ENCODE measurements at regions not wholly inside any gene's neighbourhood (a gene's known extent, or its start where the extent isn't known, plus 50 kb on each side); places are given as distances from the start of the nearest gene placed in this dataset.

DNA sequence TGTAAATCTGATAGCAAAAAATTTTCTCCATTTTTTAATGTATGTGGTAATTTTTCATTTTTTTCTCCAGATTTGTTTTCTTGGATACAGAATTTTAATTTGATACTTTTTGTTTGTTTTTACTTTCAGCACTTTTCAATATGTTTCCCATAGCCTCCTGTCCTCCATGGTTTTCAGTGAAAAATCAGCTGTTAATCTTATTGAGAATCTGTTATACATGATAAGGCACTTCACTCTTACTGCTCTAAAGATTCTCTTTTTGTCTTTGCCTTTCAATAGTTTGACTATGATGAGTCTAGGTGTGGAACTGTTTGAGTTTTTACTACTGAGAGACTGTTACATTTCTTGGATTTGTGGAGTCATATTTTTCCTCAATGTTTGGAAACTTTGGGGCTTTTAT is 455.7 kb upstream of the NUDT12 start:
- TF ChIP-seq EP300 (IDR thresholded peaks at IDR 0.05; ENCODE audit: borderline replicate concordance in 1 of 2, low read depth in 1 of 2, low read length in 1 of 2): no peak
- TF ChIP-seq, protein P1, sequence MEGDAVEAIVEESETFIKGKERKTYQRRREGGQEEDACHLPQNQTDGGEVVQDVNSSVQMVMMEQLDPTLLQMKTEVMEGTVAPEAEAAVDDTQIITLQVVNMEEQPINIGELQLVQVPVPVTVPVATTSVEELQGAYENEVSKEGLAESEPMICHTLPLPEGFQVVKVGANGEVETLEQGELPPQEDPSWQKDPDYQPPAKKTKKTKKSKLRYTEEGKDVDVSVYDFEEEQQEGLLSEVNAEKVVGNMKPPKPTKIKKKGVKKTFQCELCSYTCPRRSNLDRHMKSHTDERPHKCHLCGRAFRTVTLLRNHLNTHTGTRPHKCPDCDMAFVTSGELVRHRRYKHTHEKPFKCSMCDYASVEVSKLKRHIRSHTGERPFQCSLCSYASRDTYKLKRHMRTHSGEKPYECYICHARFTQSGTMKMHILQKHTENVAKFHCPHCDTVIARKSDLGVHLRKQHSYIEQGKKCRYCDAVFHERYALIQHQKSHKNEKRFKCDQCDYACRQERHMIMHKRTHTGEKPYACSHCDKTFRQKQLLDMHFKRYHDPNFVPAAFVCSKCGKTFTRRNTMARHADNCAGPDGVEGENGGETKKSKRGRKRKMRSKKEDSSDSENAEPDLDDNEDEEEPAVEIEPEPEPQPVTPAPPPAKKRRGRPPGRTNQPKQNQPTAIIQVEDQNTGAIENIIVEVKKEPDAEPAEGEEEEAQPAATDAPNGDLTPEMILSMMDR (IDR thresholded peaks at IDR 0.05): no peak
- no peak for TF ChIP-seq JUND (IDR thresholded peaks at IDR 0.05)
